ENCODE measurements at regions not wholly inside any gene's neighbourhood (a gene's known extent, or its start where the extent isn't known, plus 50 kb on each side); places are given as distances from the start of the nearest gene placed in this dataset.

GRCh38 chr2:228321015-228321414 lies 139.5 kb upstream of the SPHKAP start:
- Histone ChIP-seq H2AFZ (no peak overlapping the region), H3K9me3 (ENCODE audit: low read depth) (no peaks in the 10 kb centered on the region), H3K36me3 (replicated peaks; ENCODE audit: insufficient read depth, low read depth) (no peaks in the 10 kb centered on the region), H3K9me2 (replicated peaks; ENCODE audit: insufficient read depth) (no peaks in the 10 kb centered on the region), H3K4me1 (ENCODE audit: insufficient read depth) (no peaks in the 10 kb centered on the region), H3K4me3 (no peak overlapping the region), H3K4me2 (no peak overlapping the region), H3K79me2 (no peaks in the 10 kb centered on the region), H4K20me1 (ENCODE audit: insufficient read depth, poor library complexity, severe bottlenecking) (no peaks in the 10 kb centered on the region), H3K27me3 (no peaks in the 10 kb centered on the region), H3K27ac (no peak overlapping the region)
- 81% methylated on average over 7 of the region's 7 CpGs for WGBS (ENCODE audit: low lambda C conversion rate, missing lambda C conversion rate)
- no peak for DNase-seq (ENCODE audit: low spot score)
- TF ChIP-seq EZH2 (IDR thresholded peaks at IDR 0.05; ENCODE audit: borderline replicate concordance) (no peak), EZH2phosphoT487 (IDR thresholded peaks at IDR 0.05; ENCODE audit: low read depth, severe bottlenecking, unreplicated experiment) (no peak)
- TF ChIP-seq, protein P1, sequence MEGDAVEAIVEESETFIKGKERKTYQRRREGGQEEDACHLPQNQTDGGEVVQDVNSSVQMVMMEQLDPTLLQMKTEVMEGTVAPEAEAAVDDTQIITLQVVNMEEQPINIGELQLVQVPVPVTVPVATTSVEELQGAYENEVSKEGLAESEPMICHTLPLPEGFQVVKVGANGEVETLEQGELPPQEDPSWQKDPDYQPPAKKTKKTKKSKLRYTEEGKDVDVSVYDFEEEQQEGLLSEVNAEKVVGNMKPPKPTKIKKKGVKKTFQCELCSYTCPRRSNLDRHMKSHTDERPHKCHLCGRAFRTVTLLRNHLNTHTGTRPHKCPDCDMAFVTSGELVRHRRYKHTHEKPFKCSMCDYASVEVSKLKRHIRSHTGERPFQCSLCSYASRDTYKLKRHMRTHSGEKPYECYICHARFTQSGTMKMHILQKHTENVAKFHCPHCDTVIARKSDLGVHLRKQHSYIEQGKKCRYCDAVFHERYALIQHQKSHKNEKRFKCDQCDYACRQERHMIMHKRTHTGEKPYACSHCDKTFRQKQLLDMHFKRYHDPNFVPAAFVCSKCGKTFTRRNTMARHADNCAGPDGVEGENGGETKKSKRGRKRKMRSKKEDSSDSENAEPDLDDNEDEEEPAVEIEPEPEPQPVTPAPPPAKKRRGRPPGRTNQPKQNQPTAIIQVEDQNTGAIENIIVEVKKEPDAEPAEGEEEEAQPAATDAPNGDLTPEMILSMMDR (IDR thresholded peaks at IDR 0.05; ENCODE audit: poor library complexity) = no peak

- no peak overlapping the region for H3K4me3 ChIP-seq
- H4K20me1 ChIP-seq (ENCODE audit: insufficient read depth, poor library complexity, severe bottlenecking) = no peaks in the 10 kb centered on the region
- 38% methylated on average over 1 of the region's 1 CpG for WGBS (ENCODE audit: low lambda C conversion rate, missing lambda C conversion rate)
- TF ChIP-seq, protein P1 (IDR thresholded peaks at IDR 0.05; ENCODE audit: poor library complexity) = peak; percentile 32
- TF ChIP-seq EZH2 (IDR thresholded peaks at IDR 0.05; ENCODE audit: borderline replicate concordance) = no peak
- TF ChIP-seq EZH2phosphoT487 (IDR thresholded peaks at IDR 0.05; ENCODE audit: low read depth, severe bottlenecking, unreplicated experiment) = no peak
- no peak overlapping the region for H3K27ac ChIP-seq
- no peak overlapping the region for H2AFZ ChIP-seq
- no peak overlapping the region for H3K4me2 ChIP-seq
- H3K79me2 ChIP-seq = no peaks in the 10 kb centered on the region
- H3K4me1 ChIP-seq (ENCODE audit: insufficient read depth) = no peaks in the 10 kb centered on the region
- H3K27me3 ChIP-seq = no peaks in the 10 kb centered on the region
- H3K9me3 ChIP-seq (ENCODE audit: low read depth) = no peaks in the 10 kb centered on the region
- H3K36me3 ChIP-seq (replicated peaks; ENCODE audit: insufficient read depth, low read depth) = no peaks in the 10 kb centered on the region
- DNase-seq (ENCODE audit: low spot score) = peak; percentile 34
- no peaks in the 10 kb centered on the region for H3K9me2 ChIP-seq (replicated peaks; ENCODE audit: insufficient read depth)
These were observed 136.7 kb upstream of the SPHKAP start for GRCh38 chr2:228318218-228318617.

GRCh38 chr2:228312172-228312571 lies 130.7 kb upstream of the SPHKAP start:
- Histone ChIP-seq H3K9me2 (replicated peaks; ENCODE audit: insufficient read depth) (no peaks in the 10 kb centered on the region), H3K27me3 (no peaks in the 10 kb centered on the region), H3K9me3 (ENCODE audit: low read depth) (no peaks in the 10 kb centered on the region), H3K79me2 (no peaks in the 10 kb centered on the region), H3K27ac (no peak overlapping the region), H3K4me2 (no peak overlapping the region), H2AFZ (no peak overlapping the region), H3K4me1 (ENCODE audit: insufficient read depth) (no peaks in the 10 kb centered on the region), H3K36me3 (replicated peaks; ENCODE audit: insufficient read depth, low read depth) (no peaks in the 10 kb centered on the region), H3K4me3 (no peak overlapping the region), H4K20me1 (ENCODE audit: insufficient read depth, poor library complexity, severe bottlenecking) (no peaks in the 10 kb centered on the region)
- TF ChIP-seq EZH2 (IDR thresholded peaks at IDR 0.05; ENCODE audit: borderline replicate concordance) = no peak
- DNase-seq (ENCODE audit: low spot score) = no peak
- WGBS (ENCODE audit: low lambda C conversion rate, missing lambda C conversion rate) = 88% methylated on average over 5 of the region's 5 CpGs

DNA sequence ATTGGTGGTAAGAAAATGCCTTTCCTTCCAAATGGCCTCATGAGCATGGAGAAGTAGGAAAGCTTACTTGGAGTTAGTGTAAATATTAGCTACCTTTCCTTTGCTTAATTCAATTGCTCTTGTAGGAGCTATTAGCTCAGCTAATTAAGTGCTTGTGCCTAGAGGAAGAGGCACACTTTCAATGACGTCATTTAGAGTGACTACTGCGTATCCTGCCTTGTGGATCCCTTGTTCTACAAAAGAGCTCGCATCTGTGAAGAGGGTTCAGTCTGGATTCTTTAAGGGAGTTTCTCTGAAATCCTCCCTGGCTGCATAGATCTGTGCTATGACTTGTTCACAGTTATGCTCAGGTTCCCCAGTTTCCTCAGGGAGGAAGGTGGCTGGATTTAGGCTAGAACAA lies 122.5 kb upstream of the SPHKAP start:
- Histone ChIP-seq H3K4me3 (no peak overlapping the region), H3K9me2 (replicated peaks; ENCODE audit: insufficient read depth) (no peaks in the 10 kb centered on the region), H3K79me2 (no peaks in the 10 kb centered on the region), H4K20me1 (ENCODE audit: insufficient read depth, poor library complexity, severe bottlenecking) (no peaks in the 10 kb centered on the region), H2AFZ (no peak overlapping the region), H3K27me3 (no peaks in the 10 kb centered on the region), H3K27ac (no peak overlapping the region), H3K36me3 (replicated peaks; ENCODE audit: insufficient read depth, low read depth) (no peaks in the 10 kb centered on the region), H3K9me3 (ENCODE audit: low read depth) (no peaks in the 10 kb centered on the region), H3K4me1 (ENCODE audit: insufficient read depth) (no peaks in the 10 kb centered on the region), H3K4me2 (no peak overlapping the region)
- 79% methylated on average over 3 of the region's 3 CpGs for WGBS (ENCODE audit: low lambda C conversion rate, missing lambda C conversion rate)
- no peak for TF ChIP-seq EZH2 (IDR thresholded peaks at IDR 0.05; ENCODE audit: borderline replicate concordance)
- TF ChIP-seq EZH2phosphoT487 (IDR thresholded peaks at IDR 0.05; ENCODE audit: low read depth, severe bottlenecking, unreplicated experiment) = no peak
- TF ChIP-seq, protein P1 (IDR thresholded peaks at IDR 0.05; ENCODE audit: poor library complexity) = no peak
- DNase-seq (ENCODE audit: low spot score) = no peak
